ENCODE measurements at regions not wholly inside any gene's neighbourhood (a gene's known extent, or its start where the extent isn't known, plus 50 kb on each side); places are given as distances from the start of the nearest gene placed in this dataset.
A peak's percentile ranks its signal among the peaks of the same experiment; 100 is the strongest.

DNA sequence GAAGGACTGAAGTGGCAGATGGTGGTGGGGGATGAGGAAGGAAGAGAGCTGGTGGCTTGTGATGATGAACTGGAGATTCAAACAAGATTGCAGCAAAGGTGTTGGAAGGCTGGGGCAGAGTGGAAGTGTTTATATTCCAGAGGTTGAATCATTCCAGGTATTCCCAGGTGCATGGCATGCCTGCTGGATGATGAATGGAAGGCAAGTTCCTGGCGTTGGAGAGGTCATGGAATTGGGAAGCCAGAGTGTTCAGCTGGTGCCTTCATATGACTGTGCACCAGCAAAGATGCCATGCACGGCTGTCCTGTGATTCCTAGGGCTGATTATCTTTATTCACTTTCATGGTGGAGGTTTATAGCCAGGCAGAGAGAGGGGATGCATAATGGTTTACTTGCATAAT, 135.8 kb upstream of the PUDP start:
- no peak for DNase-seq (ENCODE audit: low spot score)

DNA sequence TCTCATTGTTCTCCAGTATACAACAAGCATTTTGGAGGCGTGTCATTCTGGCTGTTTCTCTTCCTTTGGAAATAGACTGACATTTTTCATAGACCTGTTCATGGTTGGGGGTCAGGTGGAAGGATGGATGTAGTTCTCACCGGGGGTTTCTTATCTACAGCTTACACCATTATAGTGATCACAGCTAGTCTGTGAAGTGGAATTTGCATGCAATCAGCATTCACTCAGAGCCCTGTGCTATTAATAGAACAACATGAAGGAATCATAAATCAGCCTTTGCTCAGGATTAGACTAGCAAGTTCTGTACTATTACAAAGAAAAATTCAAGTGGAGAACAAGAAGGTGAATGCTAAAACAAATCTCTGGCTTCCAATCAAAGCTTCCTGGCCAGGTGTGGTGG, 132.6 kb upstream of the PUDP start:
- no peak for DNase-seq (ENCODE audit: low spot score)

DNA sequence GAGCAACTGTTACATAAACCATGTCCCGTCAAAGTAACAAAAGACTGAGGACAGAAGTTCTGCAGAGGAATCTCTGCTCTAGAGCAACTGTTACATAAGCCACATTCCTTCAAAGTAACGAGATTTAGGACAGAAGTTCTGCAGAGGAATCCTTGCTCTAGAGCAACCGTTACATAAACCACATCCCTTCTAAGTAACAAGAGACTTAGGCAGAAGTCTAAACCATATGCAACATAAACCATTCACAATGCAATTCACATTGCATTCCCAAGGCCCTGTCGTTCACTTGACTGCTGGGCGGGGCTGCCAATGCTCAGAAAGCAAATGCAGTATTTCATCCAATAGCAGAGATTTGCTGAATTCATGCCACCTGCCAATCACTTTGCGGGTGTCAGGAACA, 124.4 kb upstream of the PUDP start:
- no peak for DNase-seq (ENCODE audit: low spot score)

DNA sequence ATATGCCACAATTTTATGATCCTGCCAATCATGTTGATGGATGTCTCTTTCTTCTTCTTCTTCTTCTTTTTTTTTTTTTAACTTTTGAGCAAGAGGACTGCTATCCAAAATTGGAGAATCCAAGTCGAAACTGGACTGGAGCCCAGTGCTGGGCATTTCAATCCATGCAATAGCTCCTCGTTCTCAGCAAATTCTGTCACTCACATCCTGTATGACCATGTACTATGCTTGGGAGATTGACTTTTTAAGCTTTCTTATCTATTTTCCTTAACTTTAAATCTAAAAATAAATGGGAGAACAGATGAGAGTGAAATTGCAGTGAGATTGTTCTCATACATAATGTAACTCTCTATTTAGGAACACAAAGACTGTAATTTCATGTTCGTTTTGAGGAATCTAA, 123.0 kb upstream of the PUDP start:
- DNase-seq (ENCODE audit: low spot score): no peak

DNA sequence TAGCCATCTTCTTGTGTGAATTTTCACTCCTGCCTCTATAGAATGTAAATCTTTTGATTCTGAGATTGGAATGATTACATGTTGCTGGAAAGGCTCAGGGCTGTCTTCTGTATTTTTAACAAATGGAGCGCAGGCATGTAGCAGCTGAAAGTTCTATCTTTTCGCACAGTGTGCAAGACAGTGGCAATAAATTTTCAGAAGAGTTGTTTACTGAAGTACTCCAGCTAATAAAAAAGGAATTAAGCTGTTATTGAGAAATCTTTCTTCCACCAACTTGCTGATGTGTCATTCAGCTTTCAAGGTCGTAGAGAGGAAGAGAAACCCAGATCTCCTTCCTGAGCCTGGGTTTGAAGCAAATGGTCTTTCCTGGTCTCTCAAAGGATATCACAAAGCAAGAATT, 122.0 kb upstream of the PUDP start:
- no peak for DNase-seq (ENCODE audit: low spot score)

DNA sequence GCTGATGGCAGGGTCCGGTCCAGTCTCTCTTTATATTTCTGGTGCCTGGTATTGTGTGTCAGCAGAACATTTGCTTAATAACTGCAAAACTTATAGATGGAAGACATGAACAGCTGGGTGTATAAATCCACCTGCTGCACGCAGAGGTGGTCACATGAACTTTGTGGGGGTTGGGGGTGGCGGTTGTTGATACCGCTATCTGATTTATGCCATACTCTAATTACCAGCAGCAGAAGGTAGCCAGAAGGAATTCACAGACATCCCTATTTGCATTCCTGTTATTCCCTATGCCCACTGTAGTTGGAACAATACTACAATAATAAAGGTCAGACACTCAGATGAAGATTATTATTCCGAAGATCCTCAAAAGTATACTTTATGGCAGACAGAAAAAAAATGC, 121.6 kb upstream of the PUDP start:
- no peak for DNase-seq (ENCODE audit: low spot score)

DNA sequence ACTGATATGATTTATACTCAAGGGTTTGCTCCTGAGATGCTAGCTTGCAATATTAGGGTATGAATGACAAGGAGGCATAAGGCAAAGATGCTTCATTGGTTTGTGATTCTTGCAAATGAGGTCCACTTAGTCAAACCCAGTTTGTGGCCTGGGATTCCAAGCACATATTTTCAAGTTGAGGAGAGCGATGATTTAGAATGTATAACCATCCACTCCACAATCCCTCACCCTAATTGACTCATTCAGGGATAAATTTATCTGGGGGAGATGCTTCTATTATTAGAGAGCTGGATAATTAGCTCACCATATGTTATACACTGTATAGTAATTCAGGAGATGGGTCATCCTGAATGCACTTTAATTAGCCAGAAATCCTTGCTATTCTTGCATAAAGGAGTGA, 118.3 kb upstream of the PUDP start:
- no peak for DNase-seq (ENCODE audit: low spot score)

DNA sequence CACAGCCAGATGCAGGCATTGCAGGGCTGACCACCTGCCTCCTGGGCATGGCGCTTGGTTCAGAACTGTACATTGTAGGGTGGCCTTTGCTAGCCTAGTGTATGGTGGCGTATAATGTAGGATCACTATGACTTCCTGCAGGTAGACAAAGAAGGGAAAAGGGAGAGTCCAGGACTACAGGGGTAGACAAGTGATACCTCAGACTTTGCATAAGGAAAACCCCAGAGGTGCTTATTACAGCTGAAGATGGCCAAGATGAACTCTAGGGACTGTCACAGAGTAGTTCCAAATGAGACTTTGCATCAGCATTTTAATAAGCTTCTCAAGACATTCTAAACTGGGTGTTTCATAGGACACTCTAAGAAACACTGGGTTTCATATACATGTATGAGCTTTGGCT, 116.4 kb upstream of the PUDP start:
- no peak for DNase-seq (ENCODE audit: low spot score)

DNA sequence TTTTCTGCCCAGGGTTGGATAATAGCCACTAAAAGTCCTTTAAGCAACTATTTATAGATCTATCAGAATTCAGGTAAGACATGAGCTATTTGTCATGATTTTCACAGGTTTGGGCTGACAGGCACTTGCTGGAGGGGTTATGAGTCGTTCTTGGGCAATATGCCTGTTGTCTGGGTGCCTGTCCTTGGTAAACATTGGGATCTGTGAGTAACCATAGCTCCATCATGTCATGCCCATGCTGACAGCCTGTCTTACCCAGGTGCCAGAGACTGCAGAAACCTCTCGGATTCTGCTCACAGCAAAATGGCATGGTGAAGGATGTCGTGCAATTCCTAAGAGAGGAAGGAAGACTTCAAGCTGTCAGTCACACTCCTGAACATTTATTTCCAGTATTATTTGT, 116.0 kb upstream of the PUDP start:
- no peak for DNase-seq (ENCODE audit: low spot score)

DNA sequence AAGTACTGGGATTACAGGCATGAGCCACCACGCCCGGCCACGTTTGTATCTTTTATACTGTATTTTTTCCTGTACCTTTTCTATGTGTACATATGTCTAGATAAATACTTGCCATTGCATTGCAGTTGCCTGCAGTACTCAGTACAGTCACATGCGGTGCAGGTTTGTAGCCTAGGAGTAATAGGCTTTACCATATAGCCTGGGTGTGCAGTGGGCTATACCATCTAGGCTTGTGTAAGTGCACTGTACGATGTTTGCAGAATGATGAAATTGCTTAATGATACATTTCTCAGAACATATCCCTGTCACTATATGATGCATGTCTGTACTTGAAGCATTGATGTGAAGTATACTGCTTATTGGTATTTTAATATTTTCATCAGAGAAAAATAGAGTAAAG, 115.4 kb upstream of the PUDP start:
- no peak for DNase-seq (ENCODE audit: low spot score)

DNA sequence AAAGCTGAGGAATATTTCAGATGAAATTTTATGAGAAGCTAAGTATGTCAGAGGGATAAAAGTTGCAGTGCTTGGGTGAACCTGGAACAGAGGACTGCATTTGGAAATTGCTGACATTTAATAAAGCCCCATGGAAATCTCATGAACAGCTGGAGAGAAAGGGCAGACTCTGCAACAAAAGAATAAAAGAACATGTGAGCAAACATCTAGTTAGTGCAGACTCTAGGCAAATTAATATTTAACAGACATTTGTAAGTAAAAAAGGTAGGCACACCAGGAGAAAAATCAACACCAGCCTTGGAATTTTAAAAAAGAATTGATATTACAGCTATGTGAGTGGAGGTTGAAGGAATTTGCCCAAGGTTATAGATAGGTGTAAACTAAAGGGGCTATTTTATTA, 114.6 kb upstream of the PUDP start:
- DNase-seq (ENCODE audit: low spot score): no peak

DNA sequence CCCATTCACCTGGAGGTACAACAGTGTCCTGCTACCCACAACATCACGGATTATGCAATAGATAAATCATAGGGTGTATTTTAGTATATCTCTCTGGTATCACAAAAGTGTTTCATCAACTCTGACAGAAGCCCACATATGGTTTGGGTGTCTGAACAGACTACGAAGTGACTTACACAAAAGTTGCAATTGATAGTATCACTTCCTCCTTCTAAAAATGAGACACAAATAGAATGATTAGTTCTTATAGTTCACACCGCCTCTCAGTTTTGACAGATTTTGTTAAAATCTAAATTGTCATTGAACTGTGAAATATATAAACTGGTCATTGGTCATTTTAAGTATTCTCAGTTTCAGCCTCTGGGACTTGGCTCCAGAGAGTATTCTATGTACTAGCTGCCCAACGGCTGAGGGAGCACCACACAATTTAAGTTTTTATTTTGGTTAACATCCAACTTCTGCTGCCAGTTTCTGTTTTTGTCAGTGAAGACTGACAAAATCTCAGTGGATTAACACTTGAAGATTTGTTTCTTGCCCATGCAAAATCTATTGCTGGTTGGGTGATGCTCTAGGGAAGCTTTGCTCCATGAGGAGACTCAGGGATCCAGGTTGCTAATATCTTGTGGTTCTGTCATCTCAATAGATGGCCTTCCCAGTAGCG, 113.8 kb upstream of the PUDP start:
- DNase-seq (ENCODE audit: low spot score): no peak

DNA sequence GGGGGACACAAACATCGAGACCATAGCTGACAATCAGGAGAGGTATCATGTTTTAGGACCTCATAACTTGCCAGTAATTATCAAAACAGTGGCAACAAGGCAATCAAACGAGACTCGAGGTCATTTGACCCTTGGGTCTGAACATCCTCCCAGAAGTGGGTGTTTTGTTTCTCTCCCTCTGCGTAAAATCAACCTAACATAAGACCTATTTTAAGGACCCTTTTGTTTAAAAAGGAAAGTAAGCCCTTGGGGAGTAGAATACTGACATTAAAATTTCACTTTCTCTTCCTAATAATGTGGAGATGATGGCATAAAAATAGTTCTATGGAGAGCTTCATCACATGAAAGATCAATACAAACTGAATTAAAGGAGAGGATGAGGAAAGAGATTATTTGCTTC, 106.2 kb upstream of the PUDP start:
- no peak for DNase-seq (ENCODE audit: low spot score)

DNA sequence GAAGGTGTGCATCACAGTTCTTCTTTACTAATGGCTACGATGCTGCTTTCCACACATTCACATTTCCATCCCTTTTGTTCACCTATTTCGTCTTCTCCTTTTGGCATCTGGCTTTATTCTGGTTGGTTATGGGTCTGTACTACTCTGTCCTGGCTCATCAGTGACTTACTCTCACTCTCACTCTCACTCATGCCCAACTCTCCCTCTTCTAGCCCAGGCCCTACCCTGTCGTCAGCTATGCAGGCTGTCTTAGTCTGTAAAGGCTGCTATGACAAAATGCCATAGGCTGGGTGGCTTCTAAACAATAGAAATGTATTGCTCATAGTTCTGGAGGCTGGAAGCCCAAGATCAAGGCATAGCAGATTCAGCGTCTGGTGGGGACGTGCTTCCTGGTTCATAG, 105.6 kb upstream of the PUDP start:
- DNase-seq (ENCODE audit: low spot score): no peak

DNA sequence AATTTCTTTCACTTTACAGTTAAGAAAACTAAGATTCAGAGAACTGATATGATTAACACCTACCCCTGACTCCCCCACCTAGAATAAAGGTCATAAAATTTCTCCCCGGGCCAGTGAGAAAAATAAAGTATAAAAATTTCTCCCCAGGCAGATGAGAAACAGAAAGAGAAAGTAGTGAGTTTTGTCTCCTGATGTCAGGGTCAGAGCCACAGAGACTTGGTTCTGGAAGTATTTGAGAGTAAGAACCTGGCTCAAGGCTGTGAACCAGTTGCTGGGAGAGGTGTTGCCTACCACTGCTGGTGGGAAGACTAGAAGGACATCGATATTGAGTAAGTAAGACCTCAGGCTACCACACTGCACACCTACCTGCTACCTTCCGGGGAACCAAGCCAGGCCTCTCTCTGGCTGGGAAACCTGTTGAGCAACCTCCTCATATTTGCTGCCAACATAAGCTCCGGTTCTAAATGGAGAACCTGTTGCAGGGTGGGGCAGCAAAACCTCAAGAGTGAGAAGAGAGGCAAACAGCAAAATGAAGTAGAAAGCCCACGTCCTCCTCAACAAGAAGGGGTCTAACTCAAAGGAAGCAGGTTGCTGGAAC, 104.2 kb upstream of the PUDP start:
- peak; percentile 79 for DNase-seq (ENCODE audit: low spot score)

DNA sequence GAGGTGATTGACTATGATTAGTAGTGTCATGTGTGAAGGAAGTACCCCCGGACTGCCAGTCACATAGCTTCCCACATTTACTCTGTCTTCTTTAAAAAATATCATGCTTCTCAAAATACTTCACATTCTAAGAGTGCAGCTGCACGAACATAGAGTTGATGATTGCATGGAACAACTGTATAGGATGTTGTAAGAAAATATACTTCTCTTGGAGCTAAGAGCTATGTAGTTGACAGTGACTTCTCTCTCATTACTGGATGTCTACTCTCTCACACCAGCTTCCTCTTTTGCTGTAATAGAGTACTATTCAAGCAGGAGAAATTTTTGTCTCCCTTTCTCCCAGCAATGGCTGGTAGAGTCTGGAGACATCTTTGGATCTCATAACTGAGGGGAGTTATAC, 99.4 kb upstream of the PUDP start:
- no peak for DNase-seq (ENCODE audit: low spot score)

DNA sequence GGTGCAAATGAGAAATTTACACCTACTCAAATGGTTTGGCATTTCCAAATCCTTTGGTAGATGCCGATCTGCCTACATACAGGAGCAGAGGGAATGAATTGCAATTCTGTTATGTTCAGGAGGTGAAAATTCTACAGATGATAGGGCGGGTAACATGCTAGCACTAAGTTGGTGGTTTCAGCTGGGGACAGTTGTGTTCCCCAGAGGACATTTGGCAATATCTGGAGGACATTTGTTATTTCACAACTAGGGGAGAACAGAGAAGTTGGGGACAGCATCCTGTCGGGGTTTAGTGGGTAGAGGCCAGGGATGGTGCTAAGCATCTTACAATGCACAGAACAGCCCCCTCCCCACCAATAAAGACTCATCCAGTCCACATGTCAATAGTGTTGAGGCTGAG, 96.5 kb upstream of the PUDP start:
- DNase-seq (ENCODE audit: low spot score): no peak

DNA sequence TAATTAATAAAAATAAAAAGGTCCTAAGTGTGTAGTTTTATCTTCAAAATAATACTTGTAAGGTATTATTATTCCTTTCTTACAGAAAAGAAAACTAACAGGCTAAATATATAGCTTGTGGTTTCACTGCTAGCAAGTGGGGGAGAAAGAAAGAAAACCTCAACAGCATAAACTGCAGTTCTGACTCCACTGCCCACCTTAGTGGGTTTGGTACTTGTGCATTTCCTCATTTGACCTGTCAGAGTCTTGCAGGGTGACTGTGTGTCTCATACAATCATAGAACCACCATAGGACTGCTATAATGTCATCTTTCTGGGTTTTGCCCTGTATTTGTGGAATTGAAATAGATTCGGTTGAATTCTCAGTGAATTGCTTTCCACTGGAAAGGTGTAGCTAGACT, 94.7 kb upstream of the PUDP start:
- no peak for DNase-seq (ENCODE audit: low spot score)

DNA sequence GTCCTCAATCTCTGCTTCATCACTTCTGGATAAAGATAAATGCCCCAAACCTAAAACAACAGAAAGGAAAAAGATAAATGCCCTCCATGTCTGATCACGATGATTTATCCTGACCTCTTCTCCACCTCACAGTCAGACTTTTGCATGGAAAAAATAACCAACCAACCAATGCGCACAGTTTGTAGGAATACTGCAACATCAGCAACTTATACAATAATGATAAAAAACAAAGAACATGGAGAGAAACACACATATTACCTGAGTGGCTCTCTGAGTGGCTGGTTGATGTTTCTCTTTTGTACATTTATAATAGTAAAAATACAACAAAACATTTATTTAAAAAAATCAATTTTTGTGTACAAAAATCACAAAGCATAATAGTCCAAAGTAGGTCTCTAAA, 93.0 kb upstream of the PUDP start:
- no peak for DNase-seq (ENCODE audit: low spot score)

DNA sequence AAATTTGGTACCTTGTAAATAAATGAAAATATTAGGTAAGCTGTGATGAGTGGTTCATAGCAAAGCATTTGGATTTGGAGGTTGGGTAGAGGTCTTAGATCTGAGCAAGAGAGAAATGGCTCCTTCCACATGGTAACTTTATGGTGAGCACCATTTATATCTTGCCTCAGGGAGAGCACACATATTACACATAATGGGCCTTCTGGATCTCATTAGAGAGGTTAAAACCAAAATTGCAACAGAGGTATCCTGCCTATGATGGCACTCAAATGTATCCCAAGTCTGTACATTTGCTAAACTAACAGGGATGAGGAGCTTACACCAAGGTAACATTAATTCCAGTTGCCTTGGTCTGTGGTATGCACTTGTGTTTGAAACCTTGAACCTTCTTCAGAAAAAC, 87.1 kb upstream of the PUDP start:
- DNase-seq (ENCODE audit: low spot score): no peak

DNA sequence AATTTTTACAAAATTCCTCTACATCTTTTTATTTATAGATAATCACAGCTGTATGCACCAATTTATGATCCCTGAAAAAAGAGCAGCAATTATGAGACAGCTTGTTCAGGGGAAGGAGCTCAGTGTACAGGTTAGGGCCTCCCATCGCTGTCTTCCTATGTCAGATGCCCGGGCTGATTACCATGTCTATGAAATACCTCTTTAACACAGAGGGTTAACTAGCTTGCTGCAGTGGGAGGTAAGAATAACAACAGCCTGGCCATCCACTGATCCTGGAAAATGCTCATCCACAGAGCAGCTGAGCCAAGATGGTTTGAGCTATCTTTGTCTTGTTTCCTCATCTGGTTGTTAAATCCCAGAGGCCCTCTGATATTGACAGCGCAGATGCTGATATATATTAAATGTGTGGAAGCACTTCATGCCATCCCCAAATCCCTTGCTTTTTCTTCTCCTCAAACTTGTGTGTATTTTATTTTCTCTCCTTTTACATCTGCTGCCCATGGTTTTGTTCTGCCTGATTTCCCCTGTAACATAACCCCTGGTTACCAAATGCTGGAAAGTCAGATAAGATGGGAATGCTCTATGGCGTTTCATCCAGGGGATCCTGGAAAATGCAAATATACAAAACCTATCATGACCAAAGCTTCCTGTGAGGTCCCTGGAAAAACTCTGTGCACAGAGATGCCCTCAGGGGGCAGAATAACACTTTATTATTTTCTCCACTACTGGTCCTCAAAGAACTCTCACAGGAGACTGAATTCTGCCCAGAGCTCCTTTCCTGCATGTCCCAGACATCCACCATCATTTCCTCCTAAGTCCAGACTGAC, 85.8 kb upstream of the PUDP start:
- no peak for DNase-seq (ENCODE audit: low spot score)

DNA sequence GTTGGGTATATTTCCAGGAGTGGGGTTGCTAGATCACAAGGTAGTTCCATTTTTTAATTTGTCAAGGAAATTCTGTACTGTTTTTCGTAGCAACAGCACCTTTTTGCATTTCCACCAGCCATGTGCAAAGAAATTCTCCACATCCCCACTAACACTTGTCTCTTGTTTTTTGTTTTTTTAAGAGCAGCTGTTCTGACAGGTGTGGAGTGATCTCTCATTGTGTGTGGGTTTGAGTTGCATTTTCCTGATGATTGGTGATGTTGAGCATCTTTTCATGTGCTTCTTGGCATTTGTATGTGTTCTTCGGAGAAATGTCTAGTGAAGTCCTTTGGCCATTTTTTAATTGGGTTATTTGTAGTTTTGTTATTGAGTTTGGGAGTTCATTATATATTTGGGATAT, 80.3 kb upstream of the PUDP start:
- DNase-seq (ENCODE audit: low spot score): no peak

DNA sequence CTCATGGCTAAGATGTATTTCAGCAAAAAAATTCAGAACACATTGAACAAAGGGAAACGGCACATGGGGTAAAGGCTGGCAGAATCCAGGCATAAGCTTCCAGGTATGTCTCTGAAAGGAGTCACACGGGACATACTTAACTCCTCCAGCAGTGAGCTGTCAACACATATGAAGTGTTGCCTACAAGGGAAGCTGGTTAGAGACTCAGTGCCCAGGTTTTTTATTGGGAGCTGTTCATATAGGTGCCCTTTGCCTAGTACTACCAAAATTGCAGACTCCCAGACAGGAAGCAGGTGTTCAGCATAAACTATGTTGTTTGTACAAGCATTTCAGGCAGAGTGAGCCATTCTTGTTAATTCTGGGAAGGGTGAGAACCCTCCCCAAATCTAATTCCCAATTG, 77.4 kb upstream of the PUDP start:
- DNase-seq (ENCODE audit: low spot score): no peak

All from ureter (tissue), 1 donor.